TTC549 (cell line): ENCODE measurements at regions not wholly inside any gene's neighbourhood (a gene's known extent, or its start where the extent isn't known, plus 50 kb on each side); places are given as distances from the start of the nearest gene placed in this dataset.

Experiments used
- FAIRE-seq: peaks from 2 replicates; lab custom pipeline; 2012; peaks lifted over from hg19 to GRCh38; lab: Jason Lieb, UNC

DNA sequence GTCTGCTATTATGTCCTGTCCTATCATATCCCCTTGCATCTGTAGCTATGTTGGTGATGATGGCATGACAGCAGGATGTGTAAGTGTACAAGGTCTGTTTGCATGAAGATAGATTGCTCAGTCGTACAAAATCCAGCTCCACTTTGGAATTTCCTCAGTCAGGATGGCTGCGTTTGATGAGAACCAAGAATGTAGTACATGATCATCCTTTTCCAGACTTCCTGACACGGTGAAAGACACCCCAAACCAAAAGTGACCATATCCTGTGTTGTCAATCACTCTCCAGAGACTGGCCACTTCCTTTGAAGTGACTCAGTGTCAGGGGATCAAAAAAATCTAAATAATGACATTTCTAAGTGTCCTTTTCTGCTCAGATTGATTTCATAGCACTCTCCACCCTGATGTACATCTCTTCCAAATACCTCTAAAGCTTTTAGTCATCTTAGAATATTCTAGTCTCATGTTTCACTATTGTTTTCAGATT, 213.4 kb downstream of the PLK2 start:
- FAIRE-seq, result no peak

DNA sequence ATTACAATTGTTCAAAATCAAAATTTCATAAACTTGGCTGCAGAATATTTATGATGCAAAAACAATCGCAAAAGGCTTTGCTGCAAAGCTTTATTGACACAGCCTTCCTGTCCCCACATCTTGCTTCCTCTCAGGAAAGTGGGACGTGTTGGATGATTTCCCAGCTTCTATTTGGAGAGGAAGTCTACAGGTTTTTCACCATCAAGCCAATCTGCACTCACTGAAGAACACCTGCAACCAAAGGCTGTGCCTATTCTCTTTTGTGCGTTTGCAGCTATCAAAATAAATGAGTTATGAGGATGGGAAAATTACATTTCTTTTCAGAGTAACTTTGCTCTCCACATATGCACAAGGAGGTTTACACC, 214.4 kb downstream of the PLK2 start:
- no peak for FAIRE-seq

DNA sequence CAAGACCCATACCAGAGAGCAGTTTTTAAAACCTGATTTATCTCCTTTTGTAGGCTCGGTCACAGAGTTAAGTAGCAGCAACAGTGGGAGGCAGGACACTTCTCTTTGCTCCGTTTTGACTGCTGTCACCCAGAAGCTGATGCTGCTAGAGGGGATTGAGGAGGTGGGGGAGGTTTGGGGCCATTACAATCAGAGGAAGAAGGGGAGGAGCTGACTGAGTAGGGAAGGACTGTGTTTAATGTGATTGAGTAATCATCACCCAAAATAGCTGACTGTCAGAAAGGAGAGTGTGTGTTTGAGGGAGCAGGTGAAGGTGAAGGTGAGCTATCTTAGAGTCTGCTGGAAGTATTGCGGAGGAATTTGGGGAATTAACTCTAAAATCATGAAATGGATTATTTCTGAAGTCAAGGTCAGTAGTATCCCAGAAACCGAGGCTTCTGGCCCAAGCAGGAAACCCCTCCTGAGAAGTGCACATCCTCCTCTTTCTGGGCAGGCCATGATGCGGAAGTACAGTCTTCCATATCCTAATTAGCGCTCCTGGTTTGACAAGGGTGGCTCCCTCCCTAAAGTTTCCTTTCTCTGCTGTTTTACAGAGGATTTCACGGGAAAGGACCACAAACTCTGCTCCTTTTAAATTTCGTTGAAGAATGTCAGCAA, 214.9 kb downstream of the PLK2 start:
- no peak for FAIRE-seq

DNA sequence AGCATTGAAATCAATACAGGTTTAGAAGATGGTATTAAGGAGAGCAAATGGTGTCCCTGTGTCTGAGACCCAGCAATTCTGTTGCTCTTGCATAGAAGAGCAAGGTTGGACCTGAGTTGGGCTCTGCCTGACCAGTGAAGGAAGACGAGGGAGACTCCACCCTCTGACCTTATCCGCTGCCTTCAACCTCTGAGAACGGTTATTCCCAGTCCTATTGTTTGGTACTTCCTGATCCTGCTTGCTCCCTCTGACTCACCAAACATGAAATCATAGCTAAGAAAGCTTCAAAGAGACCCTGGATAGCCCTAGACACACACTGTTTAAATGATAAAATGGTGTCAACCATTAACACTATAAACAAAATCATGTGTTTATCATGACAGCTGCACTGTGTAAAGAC, 218.5 kb downstream of the PLK2 start:
- FAIRE-seq, result no peak

DNA sequence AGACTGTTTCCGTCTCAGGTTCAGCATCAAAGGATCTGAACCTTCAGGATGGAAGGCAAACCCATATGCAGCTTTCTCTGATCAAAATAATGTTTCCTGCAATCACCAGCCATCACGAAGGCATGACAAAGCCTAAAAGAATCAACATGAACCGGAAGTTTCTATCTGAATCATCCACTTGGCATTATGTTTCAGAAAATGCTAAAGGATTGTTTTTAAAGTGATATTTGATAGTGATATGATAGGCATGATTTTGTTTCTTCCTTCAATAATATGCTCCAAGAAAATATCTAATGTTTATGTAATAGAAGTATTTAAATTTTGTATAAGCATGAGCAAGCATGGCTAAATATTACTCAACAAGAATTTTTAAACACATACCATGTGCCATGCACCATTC, 219.6 kb downstream of the PLK2 start:
- FAIRE-seq, result no peak

DNA sequence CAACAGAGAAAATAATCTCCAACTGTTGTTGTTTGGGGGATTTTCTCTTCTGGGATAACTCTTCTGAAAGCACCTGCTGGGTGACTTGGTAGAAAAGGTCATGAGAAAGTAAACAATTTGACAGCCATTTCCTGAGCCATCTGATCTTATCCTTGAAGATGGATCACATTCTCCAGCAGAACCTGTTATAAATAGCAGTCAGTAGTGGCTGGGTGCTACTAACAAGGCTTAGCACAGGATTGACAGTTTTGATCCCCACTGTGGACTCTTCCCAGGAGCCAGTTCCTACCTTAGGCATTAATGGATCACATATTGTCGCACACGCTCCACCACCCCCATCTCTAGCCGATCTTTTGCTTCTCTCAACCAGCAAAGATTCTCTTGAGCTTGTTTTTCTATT, 220.2 kb downstream of the PLK2 start:
- FAIRE-seq, result no peak

DNA sequence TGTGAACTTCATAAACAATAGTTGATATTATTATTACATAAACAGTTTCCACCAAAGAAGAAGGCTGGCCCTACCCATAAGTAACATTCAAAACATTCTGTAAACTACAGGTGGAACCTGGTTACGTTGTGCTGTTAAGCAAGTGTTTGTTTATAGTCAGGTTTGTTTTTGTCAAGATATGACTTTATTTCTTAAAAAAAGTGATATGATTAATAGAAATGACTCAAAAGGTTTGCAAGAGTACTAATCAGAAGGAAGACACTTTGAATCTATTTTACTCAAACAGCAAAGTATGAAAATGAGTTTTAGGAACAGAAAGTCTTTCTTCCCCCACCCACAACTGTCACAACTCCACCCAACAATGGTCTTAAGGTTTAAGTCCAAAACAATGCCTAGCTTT, 220.8 kb downstream of the PLK2 start:
- no peak for FAIRE-seq

DNA sequence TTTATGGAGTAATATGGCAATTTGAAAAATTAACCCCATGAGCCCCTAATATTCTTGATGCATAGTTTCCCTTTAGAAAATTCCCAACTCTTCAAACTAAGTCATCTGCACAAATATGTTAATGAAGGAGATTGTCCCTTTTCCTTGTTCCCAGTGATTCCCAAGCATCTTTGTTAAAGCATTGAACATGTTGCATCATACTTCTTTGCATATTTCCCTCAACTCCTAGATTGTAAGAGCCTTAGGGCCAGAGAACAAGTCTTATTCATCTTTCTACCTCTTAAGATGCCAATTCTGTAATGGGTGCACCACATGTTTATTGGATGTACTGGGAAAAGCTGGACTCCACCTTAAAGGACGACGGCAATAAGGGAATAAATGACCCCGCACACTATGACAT, 223.4 kb downstream of the PLK2 start:
- FAIRE-seq, result no peak

DNA sequence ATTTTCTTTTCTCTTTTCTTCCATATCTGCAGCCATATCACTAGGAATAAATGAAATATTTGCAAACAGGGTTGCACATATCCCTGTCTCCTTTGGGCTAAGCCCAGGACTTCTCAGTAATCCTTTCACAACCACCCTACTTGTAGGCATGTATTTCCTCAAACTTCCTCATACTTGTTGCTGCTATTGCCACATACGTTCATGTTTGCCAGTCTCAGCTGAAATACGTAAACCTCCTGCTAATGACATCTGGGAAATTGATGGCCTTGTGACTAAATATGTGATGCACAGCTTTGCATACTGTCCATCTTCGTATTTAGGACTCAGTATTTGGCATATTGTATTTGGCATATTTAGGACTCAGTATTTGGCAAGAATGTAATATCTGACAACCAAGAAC, 224.6 kb downstream of the PLK2 start:
- FAIRE-seq, result no peak

DNA sequence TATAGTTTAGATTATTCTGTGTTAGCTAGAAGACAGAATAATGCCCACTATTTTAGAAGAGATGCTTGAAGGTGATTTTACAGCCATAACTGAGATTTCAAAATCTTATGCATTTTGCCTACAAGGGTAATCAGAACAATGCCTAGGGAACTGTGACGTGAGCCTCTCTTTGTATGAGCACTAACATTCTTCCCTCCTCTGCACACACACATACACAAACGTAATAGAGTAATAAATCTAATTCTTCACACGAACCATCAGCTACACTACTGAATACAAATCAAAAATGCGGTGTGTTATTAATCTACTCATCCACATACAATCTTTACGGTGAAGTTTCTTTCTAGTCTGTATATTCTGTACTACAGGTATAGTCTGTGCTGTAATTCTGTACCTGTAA, 227.8 kb downstream of the PLK2 start:
- FAIRE-seq, result no peak

DNA sequence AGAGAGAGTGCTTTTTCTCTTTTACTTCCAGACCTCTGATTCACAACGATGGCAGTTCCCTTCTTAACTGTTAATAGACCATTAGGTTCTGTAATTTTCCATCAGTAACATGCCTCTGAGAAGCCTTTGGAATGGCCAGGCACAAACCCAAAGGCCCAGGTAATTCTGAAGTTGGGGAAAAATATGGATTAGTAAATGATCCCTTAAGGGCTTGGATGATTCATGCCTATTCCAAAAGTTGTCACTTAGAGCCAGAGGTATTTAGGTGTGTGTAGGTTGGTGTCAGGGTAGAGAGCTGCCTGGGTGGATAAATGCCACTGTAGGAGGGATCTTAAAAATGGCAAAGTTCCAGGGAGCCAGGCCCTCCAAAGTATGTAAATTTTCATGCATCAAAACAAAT, 228.8 kb downstream of the PLK2 start:
- no peak for FAIRE-seq

DNA sequence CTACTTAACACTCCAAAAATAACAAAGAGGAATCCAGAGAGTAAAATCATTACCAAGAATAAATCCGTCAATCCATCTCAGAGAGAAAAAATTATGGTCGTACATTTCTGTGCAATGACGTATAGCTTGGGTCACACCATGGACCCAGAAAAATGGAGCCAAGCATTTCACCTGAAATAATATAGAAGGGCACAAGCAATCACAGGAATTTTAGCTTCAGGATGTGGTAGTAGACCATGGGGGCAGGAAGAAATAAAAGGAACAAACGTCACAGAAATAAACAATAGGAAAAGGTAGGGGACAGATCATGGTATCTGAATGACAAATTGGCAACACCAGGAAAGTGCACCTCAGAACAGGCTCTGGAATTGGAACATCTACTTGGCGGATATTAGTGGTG, 231.0 kb downstream of the PLK2 start:
- no peak for FAIRE-seq

DNA sequence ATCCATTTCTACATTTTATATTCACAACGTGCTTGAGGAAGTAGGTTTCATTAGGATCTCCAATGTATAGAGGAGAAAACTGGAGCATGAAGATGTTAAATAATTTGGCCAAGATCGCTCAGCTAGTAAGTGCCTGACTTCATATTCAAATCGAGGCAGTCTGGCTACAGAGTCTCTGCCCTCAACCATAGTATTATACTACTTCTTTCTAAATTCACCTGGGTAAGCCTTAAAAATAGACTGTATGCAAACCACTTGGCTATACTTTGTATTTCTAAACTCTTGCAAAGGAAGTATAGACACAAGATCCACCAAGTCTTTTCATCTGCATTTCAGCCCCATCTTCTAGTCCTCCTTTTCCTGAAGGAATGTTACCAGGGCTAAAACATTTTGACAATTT, 232.0 kb downstream of the PLK2 start:
- no peak for FAIRE-seq

DNA sequence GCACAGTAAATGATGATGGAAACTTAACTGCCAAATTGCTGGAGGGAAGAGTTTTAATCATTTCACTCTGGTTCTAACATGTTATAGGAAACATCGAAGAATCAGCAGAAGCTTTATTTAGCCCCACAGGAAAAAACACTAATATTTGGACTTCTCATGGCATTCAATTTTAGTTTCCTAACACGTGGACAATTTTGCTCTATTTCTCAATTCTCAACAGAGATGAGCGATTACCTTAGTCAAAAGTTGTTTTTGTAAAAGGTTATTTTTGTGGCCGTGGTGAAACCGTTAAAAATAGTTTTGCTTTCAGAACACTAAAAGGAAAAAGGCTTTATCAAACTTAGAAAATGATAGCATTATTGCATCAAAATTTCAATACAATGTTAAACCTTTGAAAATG, 235.2 kb downstream of the PLK2 start:
- no peak for FAIRE-seq

DNA sequence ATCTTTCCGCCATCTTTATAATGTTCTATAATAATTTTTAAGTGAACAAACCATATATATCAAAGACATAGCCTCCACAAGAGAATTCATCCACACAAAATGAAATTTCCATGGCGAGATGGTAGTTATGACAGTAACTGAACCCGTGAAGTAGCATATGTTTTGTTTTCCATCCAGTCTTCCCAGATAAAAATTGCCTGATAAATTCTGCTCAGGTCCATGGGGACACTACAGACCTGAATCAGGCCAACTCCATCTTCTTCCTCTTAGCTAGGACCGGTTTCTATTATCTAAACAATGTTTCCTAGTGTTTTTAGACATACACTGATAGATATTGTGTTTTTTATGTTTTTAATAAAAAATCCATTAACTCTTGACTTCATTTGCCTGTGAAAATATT, 235.7 kb downstream of the PLK2 start:
- FAIRE-seq, result no peak

DNA sequence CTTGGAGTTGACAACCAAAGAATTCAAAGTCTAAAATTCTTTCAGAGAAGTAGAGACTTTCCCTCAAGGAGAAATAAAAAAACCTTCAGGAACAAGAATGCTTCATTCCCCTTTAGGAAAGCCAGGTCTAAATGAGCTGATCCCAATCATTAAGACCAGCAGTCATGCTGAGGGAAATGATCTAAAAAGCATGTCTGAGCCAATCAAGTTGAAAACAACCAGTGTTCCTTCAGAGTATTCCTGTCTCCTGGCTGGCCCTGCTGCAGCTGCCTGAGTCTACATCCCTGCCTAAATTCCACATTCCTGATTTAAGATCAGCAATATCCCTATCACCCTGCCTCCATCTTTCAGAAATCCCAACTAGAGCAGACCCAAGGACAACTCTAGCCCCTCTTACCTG, 244.5 kb downstream of the PLK2 start:
- no peak for FAIRE-seq

DNA sequence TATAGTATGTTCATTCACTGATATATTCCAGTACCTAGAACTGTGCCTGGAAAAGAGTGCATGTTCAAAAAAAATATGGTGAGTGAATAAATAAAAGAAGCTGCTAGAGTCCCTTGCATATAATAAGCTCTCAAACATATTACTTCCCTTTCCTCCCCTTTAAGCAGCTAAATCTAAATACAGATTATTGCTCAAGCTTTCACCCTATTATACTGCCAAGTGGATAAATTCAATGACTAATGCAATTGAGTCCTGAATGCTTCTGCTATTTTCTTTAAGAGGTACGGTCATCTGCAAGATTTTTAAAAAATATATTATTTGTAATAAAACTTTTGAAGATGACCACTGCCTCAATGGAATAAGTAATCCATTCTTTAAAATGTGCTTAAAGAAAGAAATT, 248.4 kb downstream of the PLK2 start:
- no peak for FAIRE-seq

DNA sequence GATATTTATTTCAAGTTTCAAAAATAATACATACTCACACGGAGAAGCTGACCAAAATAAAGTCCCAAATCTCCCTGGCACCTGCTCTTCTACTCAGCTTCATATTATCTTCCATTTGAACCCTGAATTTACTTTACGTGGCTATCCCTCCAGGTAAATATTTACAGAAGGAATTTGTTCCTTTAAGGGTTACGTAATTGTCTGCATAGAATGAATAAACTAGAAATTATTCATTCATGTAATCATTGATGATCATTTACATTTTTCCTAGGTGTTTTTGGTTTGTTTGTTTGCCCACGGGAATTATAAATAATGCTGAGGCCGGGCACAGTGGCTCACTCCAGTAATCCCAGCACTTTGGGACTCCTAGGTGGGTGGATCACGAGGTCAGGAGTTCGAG, 251.2 kb downstream of the PLK2 start:
- no peak for FAIRE-seq

DNA sequence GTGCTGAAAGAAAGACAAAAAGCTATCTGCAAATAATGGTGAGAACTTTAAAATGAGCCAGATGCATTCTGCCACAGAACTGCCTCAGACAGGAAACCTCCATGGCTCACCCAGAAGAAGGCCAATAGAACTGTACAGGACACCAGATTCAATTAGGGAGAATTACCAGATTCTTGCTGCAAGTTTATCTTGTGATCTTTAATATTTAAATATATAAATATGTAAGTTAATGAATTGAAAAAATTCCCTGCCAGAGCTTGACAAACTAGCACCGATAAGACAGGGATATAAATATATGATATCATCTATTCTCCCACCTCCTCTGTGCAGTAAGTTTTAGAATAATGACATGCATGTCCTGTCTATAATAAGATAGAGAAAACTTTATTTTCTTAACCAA, 252.8 kb downstream of the PLK2 start:
- FAIRE-seq, result no peak

DNA sequence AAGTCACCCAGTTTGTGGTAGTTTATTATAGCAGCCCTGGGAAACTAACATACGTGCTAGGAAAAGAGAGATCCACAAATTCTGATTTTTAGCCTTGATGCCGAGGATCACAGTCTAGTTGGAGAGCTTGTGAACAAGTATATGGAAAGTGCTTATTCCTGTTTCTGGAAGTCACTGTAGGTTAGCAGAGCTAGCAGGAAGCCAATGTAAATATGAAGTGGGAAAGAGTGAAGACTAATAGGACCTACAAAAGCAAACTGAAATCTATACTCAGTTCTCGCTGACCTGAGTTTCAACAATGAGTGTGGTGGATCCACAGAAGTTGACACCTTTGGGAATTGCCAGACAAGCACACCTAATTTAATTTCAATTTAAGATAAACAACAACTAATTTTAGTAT, 254.9 kb downstream of the PLK2 start:
- FAIRE-seq, result no peak

DNA sequence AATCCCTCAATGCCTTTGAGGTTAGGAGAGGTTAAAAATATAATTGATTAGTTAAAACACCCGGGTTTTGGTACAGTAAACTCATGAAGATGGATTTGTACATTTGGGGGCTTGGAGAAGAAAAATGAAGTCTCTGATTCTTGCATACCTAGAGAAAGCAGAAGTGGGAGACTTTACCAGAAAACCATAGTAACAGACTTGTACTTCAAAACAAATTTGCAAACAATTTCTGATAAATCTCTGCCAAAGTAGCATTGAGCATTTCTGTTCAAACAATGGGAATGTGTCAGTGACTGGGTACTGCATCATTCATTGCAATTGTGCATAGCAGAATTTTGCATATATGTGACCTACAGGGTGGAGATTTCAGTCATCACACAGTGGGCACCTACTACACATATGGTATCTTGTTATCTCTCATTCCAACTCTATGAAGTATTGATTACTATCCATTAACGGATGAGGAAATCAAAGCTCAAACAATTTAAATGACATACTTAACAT, 256.9 kb downstream of the PLK2 start:
- FAIRE-seq, result no peak

DNA sequence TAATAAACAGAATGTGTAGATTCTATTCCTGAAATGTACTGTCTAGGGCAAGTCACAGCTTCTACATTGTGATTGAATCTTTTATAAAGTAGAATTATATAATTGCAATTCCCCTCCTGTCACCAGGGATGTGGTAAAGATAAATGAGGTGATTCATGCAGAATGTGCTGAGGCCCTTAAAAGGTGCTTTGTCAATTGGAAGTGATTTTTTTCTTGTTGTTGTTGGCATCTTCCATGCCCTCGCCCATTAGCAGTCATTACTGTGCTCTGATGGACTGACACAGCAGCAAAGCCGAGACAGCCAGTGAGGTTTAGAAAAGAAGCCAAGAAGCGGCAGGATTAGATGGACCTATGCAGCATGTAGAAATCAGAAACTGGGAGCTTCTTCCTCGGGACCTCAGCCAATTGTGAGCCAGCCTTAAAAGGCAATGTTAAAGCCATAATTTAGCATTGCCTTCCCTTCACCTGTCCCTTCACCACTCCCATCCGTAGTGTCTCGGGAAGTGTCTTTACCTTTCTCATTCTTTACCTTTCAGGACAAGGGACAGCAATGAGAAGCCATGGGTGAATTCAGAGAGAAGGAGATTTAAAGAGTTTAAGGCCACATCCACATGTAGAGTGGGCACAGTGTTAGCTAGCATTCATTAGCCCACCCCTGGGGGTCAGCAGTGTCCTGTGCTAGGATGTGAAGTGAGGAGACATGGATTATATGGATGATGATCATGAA, 257.8 kb downstream of the PLK2 start:
- no peak for FAIRE-seq

DNA sequence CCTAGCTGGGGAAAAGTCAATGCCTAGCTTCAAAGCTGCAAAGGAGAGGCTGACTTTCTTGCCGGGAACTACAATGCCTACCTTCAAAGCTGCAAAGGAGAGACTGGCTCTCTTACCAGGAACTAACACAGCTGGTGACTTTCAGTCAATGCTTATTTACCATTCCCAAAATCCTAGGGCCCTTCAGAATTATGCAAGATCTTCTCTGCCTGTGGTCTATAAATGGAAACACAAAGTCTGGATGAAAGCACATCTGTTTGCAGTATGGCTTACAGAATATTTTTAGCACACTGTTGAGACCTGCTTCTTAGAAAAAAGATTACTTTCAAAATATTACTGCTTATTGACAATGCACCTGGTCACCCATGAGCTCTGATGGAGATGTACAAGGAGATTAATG, 259.4 kb downstream of the PLK2 start:
- FAIRE-seq, result no peak

DNA sequence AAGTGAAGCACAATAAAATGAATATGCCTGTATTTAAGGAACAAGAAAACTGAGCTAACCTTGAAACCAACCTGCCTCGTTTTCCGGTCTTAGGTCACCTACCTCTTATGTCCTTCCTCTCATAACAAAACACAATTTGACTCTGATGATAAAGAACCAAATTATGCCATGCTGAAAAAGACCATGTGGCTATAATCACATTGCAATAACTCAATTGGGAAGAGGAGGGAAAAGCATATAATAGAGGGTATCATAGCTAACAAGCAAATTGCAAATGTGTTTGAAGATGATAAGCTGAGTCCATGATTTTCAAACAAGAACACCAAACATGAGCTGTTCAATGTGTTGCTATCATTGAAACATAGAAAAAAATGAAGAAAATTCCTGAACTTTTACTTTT, 260.8 kb downstream of the PLK2 start:
- no peak for FAIRE-seq
